Rectal smooth muscle tissue (tissue), 1 donor: ENCODE measurements at regions not wholly inside any gene's neighbourhood (a gene's known extent, or its start where the extent isn't known, plus 50 kb on each side); places are given as distances from the start of the nearest gene placed in this dataset.

Experiments used
- H3K27ac ChIP-seq: one replicate; pipeline ENCODE4 v1.7.0; 2013; ENCODE audit warnings: low read depth, low read length, inconsistent platforms
- H3K27me3 ChIP-seq: one replicate; pipeline ENCODE4 v1.7.0; 2013; ENCODE audit warnings: low read length; ENCODE audit not compliant: control insufficient read depth, insufficient read depth
- H3K36me3 ChIP-seq: one replicate; pipeline ENCODE4 v1.7.0; 2013; ENCODE audit warnings: low read length; ENCODE audit not compliant: control insufficient read depth, insufficient read depth
- H3K4me1 ChIP-seq: one replicate; pipeline ENCODE4 v1.7.0; 2013; ENCODE audit warnings: low read length; ENCODE audit not compliant: control insufficient read depth, insufficient read depth
- H3K4me3 ChIP-seq: one replicate; pipeline ENCODE4 v1.7.0; 2013; ENCODE audit warnings: low read length
- H3K9ac ChIP-seq: one replicate; pipeline ENCODE4 v1.7.0; 2013; ENCODE audit warnings: low read length

DNA sequence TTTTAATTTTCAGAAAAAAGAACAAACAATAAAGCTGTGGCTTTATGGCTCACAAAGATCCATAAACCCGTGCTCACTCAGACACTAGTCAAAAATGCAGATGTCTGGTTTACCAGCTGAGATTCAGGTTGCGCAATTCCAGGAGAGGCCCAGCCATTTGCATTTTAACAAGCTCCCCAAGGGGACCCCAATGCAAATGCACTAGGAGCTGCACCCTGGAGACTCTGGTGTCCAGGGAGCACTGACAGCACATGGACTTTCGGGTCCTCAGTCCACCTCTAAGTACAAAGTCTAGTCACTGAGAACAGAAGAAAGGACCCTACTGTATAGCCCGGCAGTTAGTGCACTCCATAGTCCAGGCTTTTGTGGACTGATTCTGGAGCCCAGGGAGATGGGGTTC lies 326.3 kb downstream of the MAF start:
- no peaks in the 10 kb centered on the region for H3K36me3 ChIP-seq
- no peaks in the 10 kb centered on the region for H3K4me1 ChIP-seq
- no peak overlapping the region for H3K27ac ChIP-seq
- H3K4me3 ChIP-seq, result no peak overlapping the region
- H3K27me3 ChIP-seq, result no peaks in the 10 kb centered on the region
- H3K9ac ChIP-seq, result no peak overlapping the region

DNA sequence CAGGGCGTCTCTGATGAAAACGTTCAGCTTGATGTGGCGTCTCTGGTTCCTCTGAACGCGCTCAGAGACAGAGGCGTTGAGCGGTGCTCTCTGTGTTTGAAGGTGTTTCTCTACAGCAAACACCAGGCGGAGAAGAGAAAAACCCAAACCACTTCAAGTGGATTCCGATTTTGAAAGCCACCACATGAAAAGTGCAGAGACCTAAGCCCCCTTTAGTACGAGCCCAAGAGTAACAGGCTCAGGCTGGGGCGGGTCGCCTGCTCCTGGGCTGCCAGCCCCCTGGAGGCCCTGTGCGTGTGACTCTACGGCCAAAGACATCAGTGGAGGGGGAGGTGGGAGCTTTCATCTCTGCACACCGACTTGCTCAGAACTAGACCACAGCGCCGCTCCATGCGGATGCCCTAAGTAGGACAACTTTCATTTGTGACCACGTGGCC lies 328.4 kb downstream of the MAF start:
- Histone ChIP-seq H3K36me3 (no peaks in the 10 kb centered on the region), H3K4me1 (no peaks in the 10 kb centered on the region), H3K4me3 (no peak overlapping the region), H3K27ac (no peak overlapping the region), H3K9ac (no peak overlapping the region), H3K27me3 (no peaks in the 10 kb centered on the region)

DNA sequence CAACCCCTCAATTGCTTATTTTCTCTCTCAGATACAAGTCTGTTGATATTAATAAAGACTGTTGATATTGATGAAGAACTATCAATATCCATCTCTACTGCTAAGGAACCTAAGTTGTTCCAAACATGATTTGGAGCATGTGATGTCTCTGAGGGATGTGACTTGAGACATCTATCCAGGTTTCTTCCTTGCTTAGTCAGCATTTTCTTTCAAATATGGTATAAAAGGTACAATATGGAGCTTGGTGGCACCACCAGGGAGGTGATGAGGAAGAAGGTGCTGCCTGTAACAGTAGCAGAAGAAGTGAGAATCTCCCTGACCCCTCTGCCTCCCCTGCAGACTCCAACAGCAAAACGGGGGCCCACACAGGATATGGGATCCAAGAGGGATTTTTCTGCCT lies 329.0 kb downstream of the MAF start:
- Histone ChIP-seq H3K9ac (no peak overlapping the region), H3K4me3 (no peak overlapping the region), H3K27me3 (no peaks in the 10 kb centered on the region), H3K27ac (no peak overlapping the region), H3K36me3 (no peaks in the 10 kb centered on the region), H3K4me1 (no peaks in the 10 kb centered on the region)

DNA sequence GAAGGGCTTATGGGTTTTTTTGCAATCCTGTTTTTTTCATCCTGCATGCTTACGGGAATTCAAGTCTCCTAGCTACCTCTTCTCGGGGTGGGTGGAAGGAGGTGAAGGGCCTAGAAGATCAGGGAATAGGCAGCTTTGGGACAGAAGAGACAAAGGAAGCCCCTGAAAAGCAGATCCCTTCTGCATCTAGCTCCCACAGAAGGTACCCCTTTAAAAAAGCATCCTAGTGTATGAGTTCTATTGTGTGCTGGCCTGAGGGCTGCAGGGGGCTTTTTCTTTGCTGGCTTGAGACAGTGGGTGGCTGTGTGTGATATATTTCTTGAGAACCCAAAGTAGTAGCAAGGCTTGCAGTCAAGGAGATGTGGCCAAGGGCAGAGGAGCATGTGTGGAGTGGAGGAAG lies 330.5 kb downstream of the MAF start:
- no peak overlapping the region for H3K4me3 ChIP-seq
- H3K4me1 ChIP-seq, result no peaks in the 10 kb centered on the region
- H3K36me3 ChIP-seq, result no peaks in the 10 kb centered on the region
- no peak overlapping the region for H3K9ac ChIP-seq
- H3K27me3 ChIP-seq, result no peaks in the 10 kb centered on the region
- no peak overlapping the region for H3K27ac ChIP-seq

DNA sequence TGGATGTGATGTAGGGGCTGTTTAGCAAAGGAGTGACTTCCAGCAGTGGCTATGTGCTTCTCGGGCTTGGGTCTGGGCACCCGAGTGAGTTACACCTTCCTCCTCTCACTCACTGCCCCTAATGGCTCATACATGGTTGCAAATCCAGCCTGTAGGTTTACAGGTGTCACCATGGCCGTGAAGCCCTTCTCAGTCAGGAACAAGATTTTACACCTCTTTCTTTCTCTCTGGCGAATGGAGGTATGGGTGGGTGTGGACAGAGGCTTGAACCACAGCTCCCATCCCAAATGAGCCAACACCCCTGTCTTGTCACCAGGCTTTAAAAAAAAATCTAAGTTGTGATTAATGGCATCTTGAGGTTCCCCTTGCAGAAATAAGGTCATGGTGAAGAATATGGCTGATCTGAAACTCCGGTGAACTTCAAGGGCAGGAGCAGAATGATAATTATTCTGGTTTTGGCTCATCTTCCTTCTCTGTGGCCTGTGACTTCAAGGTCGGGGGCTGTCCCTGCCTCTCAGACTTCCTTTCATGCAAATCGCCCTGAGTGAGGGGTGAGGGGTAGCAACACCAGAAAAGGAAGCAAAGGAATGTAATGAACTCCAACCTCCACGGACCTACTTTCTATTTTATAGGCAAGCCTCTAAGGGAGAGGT lies 331.2 kb downstream of the MAF start:
- Histone ChIP-seq H3K27me3 (no peaks in the 10 kb centered on the region), H3K27ac (no peak overlapping the region), H3K36me3 (no peaks in the 10 kb centered on the region), H3K4me1 (no peaks in the 10 kb centered on the region), H3K4me3 (no peak overlapping the region), H3K9ac (no peak overlapping the region)

DNA sequence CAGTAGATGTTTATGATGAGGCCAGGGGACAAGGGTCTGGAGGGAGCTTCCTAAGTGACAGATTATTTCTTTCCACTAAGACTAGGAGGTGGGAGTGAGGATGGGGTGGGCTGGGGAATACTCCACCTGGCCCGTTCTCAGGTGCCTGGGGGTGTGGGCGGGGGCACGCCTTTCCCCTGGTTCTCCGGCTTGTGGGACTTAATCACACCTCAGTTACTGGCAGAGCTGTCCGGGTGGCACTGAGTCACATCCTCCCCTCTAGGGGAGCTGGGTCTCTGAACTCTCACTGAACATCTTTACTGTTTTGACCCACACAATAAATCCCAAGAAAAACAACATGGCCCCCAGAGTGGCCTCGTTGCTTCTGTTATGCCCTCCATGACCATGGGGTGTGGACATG lies 332.8 kb downstream of the MAF start:
- no peaks in the 10 kb centered on the region for H3K36me3 ChIP-seq
- H3K4me1 ChIP-seq, result no peaks in the 10 kb centered on the region
- H3K27ac ChIP-seq, result no peak overlapping the region
- no peak overlapping the region for H3K9ac ChIP-seq
- no peak overlapping the region for H3K4me3 ChIP-seq
- no peaks in the 10 kb centered on the region for H3K27me3 ChIP-seq

DNA sequence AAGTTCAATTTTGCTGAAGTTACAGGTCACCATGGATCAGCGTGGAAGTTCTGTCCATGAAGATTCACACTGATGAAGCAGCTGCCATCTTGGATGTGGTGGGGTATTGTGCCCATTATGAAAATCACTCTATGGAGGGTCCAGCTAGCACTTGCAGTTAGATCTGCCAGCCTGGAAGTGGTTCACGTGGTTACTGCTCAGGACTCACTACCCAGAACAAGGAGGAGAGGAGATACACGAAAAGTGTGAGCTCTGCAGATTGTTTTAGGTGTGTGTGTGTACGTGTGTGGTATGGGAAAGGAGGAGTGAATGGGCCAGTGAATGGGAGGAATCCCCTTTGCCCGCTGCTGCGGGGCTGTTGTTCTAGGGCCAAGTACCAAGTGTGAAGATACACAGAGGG lies 333.4 kb downstream of the MAF start:
- H3K36me3 ChIP-seq, result no peaks in the 10 kb centered on the region
- no peak overlapping the region for H3K4me3 ChIP-seq
- H3K27ac ChIP-seq, result no peak overlapping the region
- H3K9ac ChIP-seq, result no peak overlapping the region
- no peaks in the 10 kb centered on the region for H3K27me3 ChIP-seq
- H3K4me1 ChIP-seq, result no peaks in the 10 kb centered on the region

DNA sequence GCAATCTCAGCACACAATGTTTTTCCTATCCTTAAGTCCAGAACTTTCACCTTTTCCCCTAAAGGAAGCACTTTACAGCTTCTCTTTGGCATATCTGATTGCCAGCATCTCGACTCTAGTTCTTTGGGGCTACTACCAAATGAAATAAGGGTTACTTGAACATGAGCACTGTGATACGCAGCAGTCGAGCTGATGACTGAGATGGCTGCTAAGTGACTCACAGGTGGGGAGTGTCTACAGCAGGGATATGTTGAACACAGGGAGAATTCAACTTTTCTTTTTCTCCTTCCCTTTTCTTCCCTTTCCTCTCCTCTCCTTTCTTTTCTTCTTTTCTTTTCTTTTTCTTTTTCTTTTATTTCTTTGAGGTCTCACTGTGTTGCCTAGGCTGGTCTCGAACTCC lies 334.8 kb downstream of the MAF start:
- no peak overlapping the region for H3K4me3 ChIP-seq
- no peaks in the 10 kb centered on the region for H3K27me3 ChIP-seq

DNA sequence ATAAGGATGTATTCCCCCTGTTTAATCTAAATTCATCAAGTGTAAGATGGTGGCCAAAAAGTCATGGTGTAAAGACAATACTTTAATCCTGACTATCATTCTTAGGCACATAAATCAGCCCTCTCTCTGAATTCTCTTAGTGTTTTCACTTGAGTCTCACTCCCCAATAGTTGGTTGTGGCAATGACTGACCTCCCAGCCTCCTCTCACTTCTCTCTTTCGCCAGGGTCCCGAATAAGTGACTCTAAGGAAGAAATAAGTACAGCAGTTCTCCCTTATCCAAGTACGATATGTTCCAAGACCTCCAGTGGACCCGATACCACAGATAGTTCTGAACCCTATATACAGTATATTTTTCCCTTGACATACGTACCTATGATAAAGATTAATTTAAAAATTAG lies 335.3 kb downstream of the MAF start:
- no peak overlapping the region for H3K27ac ChIP-seq
- H3K27me3 ChIP-seq, result no peaks in the 10 kb centered on the region
- no peaks in the 10 kb centered on the region for H3K36me3 ChIP-seq
- H3K4me3 ChIP-seq, result no peak overlapping the region
- H3K9ac ChIP-seq, result no peak overlapping the region
- no peaks in the 10 kb centered on the region for H3K4me1 ChIP-seq

More for the DNA sequence above, 334.8 kb downstream of the MAF start:
- Histone ChIP-seq H3K36me3 (no peaks in the 10 kb centered on the region), H3K4me1 (no peaks in the 10 kb centered on the region), H3K9ac (no peak overlapping the region), H3K27ac (no peak overlapping the region)

DNA sequence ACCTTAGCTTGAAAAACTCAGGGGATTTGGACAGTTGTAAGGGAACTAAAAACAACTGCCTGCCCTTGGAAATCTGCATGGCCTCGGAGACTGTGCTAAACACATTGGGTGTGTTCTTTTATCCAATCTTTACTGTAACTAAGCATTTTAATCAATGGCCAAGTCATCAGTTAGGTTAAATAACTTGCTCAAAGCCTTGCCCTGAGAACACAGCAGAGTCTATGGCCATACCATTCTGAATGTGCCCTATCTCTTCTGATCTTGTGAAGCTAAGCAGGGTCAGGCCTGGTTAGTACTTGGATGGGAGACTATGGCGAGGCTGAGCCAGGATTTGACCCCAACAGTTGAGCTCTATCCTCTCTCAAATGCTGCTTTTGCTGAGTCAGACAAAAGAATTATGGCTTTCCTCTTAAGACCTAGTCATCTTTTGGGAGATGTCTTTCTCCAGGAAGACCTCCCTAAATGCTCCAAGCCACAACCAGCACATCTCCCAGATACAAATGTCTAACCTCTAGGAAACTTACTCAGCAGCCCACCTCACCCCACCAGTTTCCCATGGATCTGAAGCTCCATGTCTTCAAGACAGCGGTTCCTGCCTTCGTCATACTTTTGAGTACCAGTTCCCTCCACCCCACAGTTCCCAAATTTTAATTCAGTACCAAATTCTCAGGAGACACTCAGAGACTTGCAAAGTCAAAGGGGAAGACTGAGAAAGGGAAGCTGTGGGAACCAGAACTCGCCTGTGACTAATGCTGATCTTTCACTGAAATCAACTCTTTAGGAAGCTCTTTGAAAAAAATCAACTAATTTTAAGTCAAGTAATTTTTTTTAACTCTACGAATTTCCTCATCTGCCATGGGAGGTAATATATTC lies 336.1 kb downstream of the MAF start:
- Histone ChIP-seq H3K4me1 (no peaks in the 10 kb centered on the region), H3K9ac (no peak overlapping the region), H3K27ac (no peak overlapping the region)

DNA sequence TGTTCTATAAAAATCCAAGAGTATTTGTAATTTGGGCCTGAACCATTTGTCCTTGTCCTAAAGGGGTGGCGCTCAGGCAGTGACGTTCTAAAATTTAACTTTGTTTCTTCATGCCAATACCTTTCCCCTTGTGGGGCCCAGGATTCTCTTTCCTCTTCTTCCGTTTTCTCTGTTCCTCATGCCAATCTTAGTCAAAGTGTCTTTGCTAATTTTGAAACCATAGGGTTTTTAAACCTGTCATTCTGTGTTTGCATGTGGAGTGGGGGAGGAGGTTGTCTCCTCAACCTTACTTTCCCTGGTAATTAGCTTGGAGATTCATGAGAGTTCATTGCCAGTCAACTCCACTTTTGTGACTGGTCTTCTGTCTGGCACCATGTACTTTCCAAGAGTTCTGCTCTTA lies 337.1 kb downstream of the MAF start:
- Histone ChIP-seq H3K9ac (no peak overlapping the region), H3K4me3 (no peak overlapping the region), H3K4me1 (no peaks in the 10 kb centered on the region), H3K36me3 (no peaks in the 10 kb centered on the region), H3K27me3 (no peaks in the 10 kb centered on the region), H3K27ac (no peak overlapping the region)

More for the DNA sequence above, 336.1 kb downstream of the MAF start:
- no peaks in the 10 kb centered on the region for H3K27me3 ChIP-seq
- no peaks in the 10 kb centered on the region for H3K36me3 ChIP-seq
- H3K4me3 ChIP-seq, result no peak overlapping the region
